DOHH2 (cell line): ENCODE measurements at regions not wholly inside any gene's neighbourhood (a gene's known extent, or its start where the extent isn't known, plus 50 kb on each side); places are given as distances from the start of the nearest gene placed in this dataset.

ENCODE experiments used
- EZH2phosphoT487 ChIP-seq: fragments of 200-600 bp; sonication (generic); IDR thresholded peaks from 2 replicates; pipeline ENCODE4 v1.6.1; 2017; ENCODE audit warnings: borderline replicate concordance, mild to moderate bottlenecking, antibody characterized with exemption, low read length, moderate library complexity, mixed read lengths
- TF ChIP-seq, protein P1 (sequence below): fragments of 200-600 bp; sonication (generic); IDR thresholded peaks from one replicate; pipeline ENCODE4 v1.5.1; 2014; ENCODE audit warnings: antibody characterized with exemption, mild to moderate bottlenecking, low read depth, low read length; ENCODE audit not compliant: poor library complexity, severe bottlenecking

DNA sequence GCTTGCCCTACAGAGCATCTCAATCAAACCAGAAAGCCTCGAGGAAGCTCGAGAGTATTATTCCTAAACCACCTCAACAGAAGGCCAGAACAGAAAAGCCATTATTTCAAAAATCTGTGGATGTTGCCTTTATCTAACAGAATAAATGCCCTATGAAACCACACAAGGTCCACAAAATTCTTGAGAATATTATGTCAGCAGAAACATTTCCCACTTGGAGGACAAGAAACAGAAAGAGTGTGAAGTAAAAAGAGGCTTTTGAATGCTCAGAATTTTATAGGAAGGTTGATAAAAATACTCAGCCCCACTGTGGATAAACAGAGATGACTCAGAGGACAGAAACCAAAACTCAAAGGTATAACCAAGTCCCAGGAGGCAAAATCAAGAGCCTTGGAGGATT is 146.4 kb upstream of the LRRC7 start:
- TF ChIP-seq, protein P1, sequence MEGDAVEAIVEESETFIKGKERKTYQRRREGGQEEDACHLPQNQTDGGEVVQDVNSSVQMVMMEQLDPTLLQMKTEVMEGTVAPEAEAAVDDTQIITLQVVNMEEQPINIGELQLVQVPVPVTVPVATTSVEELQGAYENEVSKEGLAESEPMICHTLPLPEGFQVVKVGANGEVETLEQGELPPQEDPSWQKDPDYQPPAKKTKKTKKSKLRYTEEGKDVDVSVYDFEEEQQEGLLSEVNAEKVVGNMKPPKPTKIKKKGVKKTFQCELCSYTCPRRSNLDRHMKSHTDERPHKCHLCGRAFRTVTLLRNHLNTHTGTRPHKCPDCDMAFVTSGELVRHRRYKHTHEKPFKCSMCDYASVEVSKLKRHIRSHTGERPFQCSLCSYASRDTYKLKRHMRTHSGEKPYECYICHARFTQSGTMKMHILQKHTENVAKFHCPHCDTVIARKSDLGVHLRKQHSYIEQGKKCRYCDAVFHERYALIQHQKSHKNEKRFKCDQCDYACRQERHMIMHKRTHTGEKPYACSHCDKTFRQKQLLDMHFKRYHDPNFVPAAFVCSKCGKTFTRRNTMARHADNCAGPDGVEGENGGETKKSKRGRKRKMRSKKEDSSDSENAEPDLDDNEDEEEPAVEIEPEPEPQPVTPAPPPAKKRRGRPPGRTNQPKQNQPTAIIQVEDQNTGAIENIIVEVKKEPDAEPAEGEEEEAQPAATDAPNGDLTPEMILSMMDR, result no peak
- no peak for TF ChIP-seq EZH2phosphoT487
